ENCODE measurements at regions not wholly inside any gene's neighbourhood (a gene's known extent, or its start where the extent isn't known, plus 50 kb on each side); places are given as distances from the start of the nearest gene placed in this dataset.

DNA sequence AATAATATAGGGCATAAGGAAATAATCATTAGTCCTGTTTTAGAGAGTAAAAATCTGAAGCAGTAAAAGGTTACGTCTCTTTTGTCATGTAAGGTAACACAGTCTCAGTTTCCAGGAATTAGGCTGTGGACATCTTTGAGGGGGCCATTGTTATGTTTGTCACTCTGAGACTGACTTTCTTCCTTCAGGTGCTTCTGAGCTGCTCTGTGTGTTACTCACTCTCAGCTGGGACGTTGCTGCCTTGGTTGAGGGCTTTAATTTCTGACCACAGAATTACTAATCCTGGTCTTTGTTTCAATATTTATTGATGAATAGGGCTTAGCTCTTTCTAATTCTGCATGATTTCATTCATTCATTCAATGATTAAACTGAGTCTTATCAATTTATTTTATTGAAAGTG is 55.9 kb upstream of the SLC38A11 start:
- TF ChIP-seq, protein P1, sequence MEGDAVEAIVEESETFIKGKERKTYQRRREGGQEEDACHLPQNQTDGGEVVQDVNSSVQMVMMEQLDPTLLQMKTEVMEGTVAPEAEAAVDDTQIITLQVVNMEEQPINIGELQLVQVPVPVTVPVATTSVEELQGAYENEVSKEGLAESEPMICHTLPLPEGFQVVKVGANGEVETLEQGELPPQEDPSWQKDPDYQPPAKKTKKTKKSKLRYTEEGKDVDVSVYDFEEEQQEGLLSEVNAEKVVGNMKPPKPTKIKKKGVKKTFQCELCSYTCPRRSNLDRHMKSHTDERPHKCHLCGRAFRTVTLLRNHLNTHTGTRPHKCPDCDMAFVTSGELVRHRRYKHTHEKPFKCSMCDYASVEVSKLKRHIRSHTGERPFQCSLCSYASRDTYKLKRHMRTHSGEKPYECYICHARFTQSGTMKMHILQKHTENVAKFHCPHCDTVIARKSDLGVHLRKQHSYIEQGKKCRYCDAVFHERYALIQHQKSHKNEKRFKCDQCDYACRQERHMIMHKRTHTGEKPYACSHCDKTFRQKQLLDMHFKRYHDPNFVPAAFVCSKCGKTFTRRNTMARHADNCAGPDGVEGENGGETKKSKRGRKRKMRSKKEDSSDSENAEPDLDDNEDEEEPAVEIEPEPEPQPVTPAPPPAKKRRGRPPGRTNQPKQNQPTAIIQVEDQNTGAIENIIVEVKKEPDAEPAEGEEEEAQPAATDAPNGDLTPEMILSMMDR (conservative IDR thresholded peaks at IDR 0.05): no peak
- TF ChIP-seq EZH2 (IDR thresholded peaks at IDR 0.05; ENCODE audit: low read depth): no peak
